Peyer's patch (tissue), 4 donors: ENCODE measurements at regions not wholly inside any gene's neighbourhood (a gene's known extent, or its start where the extent isn't known, plus 50 kb on each side); places are given as distances from the start of the nearest gene placed in this dataset.

Experiments used
- DNase-seq, 3 donors: peaks; one replicate each; pipeline ENCODE4 v3.0.0-alpha.2; 2017 to 2019
- H3K27ac ChIP-seq, 4 donors: fragments of 200-600 bp; sonication (generic); one replicate each; pipeline ENCODE4 v1.5.1; 2016 to 2019
- H3K27me3 ChIP-seq, 2 donors: fragments of 200-600 bp; sonication (generic); one replicate each; pipeline ENCODE4 v1.5.1; 2019
- H3K36me3 ChIP-seq, 3 donors: fragments of 200-600 bp; sonication (generic); one replicate each; pipeline ENCODE4 v1.5.1; 2016 to 2019
- H3K4me1 ChIP-seq, 4 donors: fragments of 200-600 bp; sonication (generic); one replicate each; pipeline ENCODE4 v1.5.1; 2016 to 2019
- H3K4me3 ChIP-seq, 4 donors: fragments of 200-600 bp; sonication (generic); 1 replicate in 3 of 4; 2 replicates in 1 of 4; pipeline ENCODE4 v1.5.1; 2016 to 2019; ENCODE audit warnings: mild to moderate bottlenecking in 1 of 4
- H3K9me3 ChIP-seq, 4 donors: fragments of 200-600 bp; sonication (generic); one replicate each; pipeline ENCODE4 v1.5.1; 2016 to 2019; ENCODE audit warnings: mild to moderate bottlenecking in 1 of 4
- CTCF ChIP-seq, 6 experiments: fragments of 450-650 bp in 4 of 6; fragments of 200-600 bp in 2 of 6; sonication (generic) in 1 of 6; IDR thresholded peaks; one replicate each; pipeline ENCODE4 v1.5.1; 2017 to 2019; ENCODE audit warnings: antibody characterized with exemption in 6 of 6, mild to moderate bottlenecking in 3 of 6, moderate library complexity in 1 of 6
- POLR2A ChIP-seq, 2 donors: fragments of 450-650 bp; IDR thresholded peaks; one replicate each; pipeline ENCODE4 v1.5.1; 2017; ENCODE audit warnings: antibody characterized with exemption in 2 of 2, mild to moderate bottlenecking in 2 of 2, moderate library complexity in 2 of 2

GRCh38 chr12:124629789-124630480, 62.5 kb upstream of the NCOR2 start:
- Histone ChIP-seq H3K27ac (no peak overlapping the region), H3K4me1 (peaks cover 0 to 20% (median 3%) of the 10 kb centered on the region in 4 donors), H3K4me3 (no peak overlapping the region), H3K27me3 (no peaks in the 10 kb centered on the region), H3K9me3 (no peaks in the 10 kb centered on the region), H3K36me3 (no peaks in the 10 kb centered on the region)
- no peak for TF ChIP-seq POLR2A (IDR thresholded peaks at IDR 0.05)
- TF ChIP-seq CTCF (IDR thresholded peaks at IDR 0.05), result no peak
- no peak for DNase-seq

- no peak for DNase-seq
- TF ChIP-seq POLR2A (IDR thresholded peaks at IDR 0.05) (no peak), CTCF (IDR thresholded peaks at IDR 0.05) (no peak)
- H3K4me1 ChIP-seq, result peaks cover 0 to 20% (median 3%) of the 10 kb centered on the region in 4 donors
Observed at GRCh38 chr12:124629117-124629516, 61.7 kb upstream of the NCOR2 start.

GRCh38 chr12:124627956-124628355, 60.5 kb upstream of the NCOR2 start:
- peaks cover 0 to 3% (median 0%) of the 10 kb centered on the region in 4 donors for H3K9me3 ChIP-seq
- DNase-seq, result no peak
- H3K4me1 ChIP-seq, result peaks cover 0 to 18% (median 3%) of the 10 kb centered on the region in 4 donors
- TF ChIP-seq CTCF (IDR thresholded peaks at IDR 0.05) (no peak), POLR2A (IDR thresholded peaks at IDR 0.05) (no peak)
- no peaks in the 10 kb centered on the region for H3K27me3 ChIP-seq
- H3K27ac ChIP-seq, result no peak overlapping the region
- H3K36me3 ChIP-seq, result no peaks in the 10 kb centered on the region
- no peak overlapping the region for H3K4me3 ChIP-seq

More at GRCh38 chr12:124629117-124629516, 61.7 kb upstream of the NCOR2 start:
- H3K27me3 ChIP-seq, result no peaks in the 10 kb centered on the region
- H3K36me3 ChIP-seq, result no peaks in the 10 kb centered on the region
- no peak overlapping the region for H3K4me3 ChIP-seq
- H3K27ac ChIP-seq, result no peak overlapping the region
- no peaks in the 10 kb centered on the region for H3K9me3 ChIP-seq

- Histone ChIP-seq H3K27ac (peak overlapping the region in 2 of 4 donors; percentile 19 to 84), H3K27me3 (no peaks in the 10 kb centered on the region), H3K36me3 (no peaks in the 10 kb centered on the region), H3K4me3 (no peak overlapping the region), H3K9me3 (peaks cover 0 to 3% (median 0%) of the 10 kb centered on the region in 4 donors), H3K4me1 (peaks cover 0 to 15% (median 3%) of the 10 kb centered on the region in 4 donors)
- TF ChIP-seq CTCF (IDR thresholded peaks at IDR 0.05), result no peak
- no peak for TF ChIP-seq POLR2A (IDR thresholded peaks at IDR 0.05)
- no peak for DNase-seq
Observed at GRCh38 chr12:124626971-124627411, 59.6 kb upstream of the NCOR2 start.

- no peaks in the 10 kb centered on the region for H3K36me3 ChIP-seq
- TF ChIP-seq POLR2A (IDR thresholded peaks at IDR 0.05), result peak; percentile 22 to 27
- TF ChIP-seq CTCF (IDR thresholded peaks at IDR 0.05), result no peak
- no peaks in the 10 kb centered on the region for H3K27me3 ChIP-seq
- H3K9me3 ChIP-seq, result peaks cover 0 to 3% (median 0%) of the 10 kb centered on the region in 4 donors
- peaks cover 0 to 15% (median 3%) of the 10 kb centered on the region in 4 donors for H3K4me1 ChIP-seq
- peak overlapping the region in 3 of 4 donors; percentile 69 to 84 (median 77) for H3K27ac ChIP-seq
- H3K4me3 ChIP-seq, result no peak overlapping the region
- peak in 2 of 3 donors; percentile 90 to 91 for DNase-seq
Observed at GRCh38 chr12:124625867-124626675, 58.7 kb upstream of the NCOR2 start.
